IMR-90 (cell line): ENCODE measurements at regions not wholly inside any gene's neighbourhood (a gene's known extent, or its start where the extent isn't known, plus 50 kb on each side); places are given as distances from the start of the nearest gene placed in this dataset.

Experiments used
- ATAC-seq: fragments of 200-7000 bp; cut with Tn5 transposase; 2 replicates; pipeline ENCODE4 v1.9.1; 2020; ENCODE audit warnings: low read depth, mild to moderate bottlenecking, moderate library complexity
- BruUV-seq: library from RNA; stranded (reverse); fragments of 400-500 nt; replicated peaks from 2 replicates; lab custom pipeline; 2021; lab: Mats Ljungman, UMichigan
- CTCF ChIA-PET: fragments of 300-600 bp; formaldehyde crosslinking; extraction: SDS; loops from one replicate; lab custom pipeline; 2021; ENCODE audit warnings: antibody characterized with exemption; lab: Yijun Ruan, JAX
- POLR2A ChIA-PET: fragments of 300-600 bp; sonication (Branson Sonifier 250); formaldehyde crosslinking; loops from one replicate; lab custom pipeline; 2022; ENCODE audit warnings: antibody characterized with exemption; ENCODE audit not compliant: unreplicated experiment; lab: Charles Lee
- DNase-seq: peaks from one replicate; pipeline ENCODE4 v3.0.0; 2013
- H2AFZ ChIP-seq: replicated peaks from 2 replicates; pipeline ENCODE3; 2013; ENCODE audit warnings: low read length, mild to moderate bottlenecking; ENCODE audit not compliant: poor library complexity
- H2AK5ac ChIP-seq: 2 replicates; pipeline ENCODE4 v1.6.1; 2013; ENCODE audit warnings: low read depth, low read length, inconsistent platforms
- H2AK9ac ChIP-seq: replicated peaks from 2 replicates; pipeline ENCODE3; 2013; ENCODE audit warnings: mild to moderate bottlenecking, low read depth, low read length, moderate library complexity; ENCODE audit not compliant: poor library complexity
- H2BK120ac ChIP-seq: 2 replicates; pipeline ENCODE4 v1.6.1; 2013; ENCODE audit warnings: low read depth, low read length, inconsistent platforms
- H2BK15ac ChIP-seq: 3 replicates; pipeline ENCODE4 v1.6.1; 2013; ENCODE audit warnings: low read depth, low read length, inconsistent platforms
- H2BK20ac ChIP-seq: 2 replicates; pipeline ENCODE4 v1.6.1; 2013; ENCODE audit warnings: low read depth, mild to moderate bottlenecking, inconsistent platforms, low read length, moderate library complexity
- H2BK5ac ChIP-seq: 2 replicates; pipeline ENCODE4 v1.6.1; 2013; ENCODE audit warnings: mild to moderate bottlenecking, low read depth, low read length, inconsistent platforms; ENCODE audit not compliant: poor library complexity, severe bottlenecking
- H3K14ac ChIP-seq: replicated peaks from 2 replicates; pipeline ENCODE4 v1.6.1; 2013; ENCODE audit warnings: low read depth, low read length, inconsistent platforms
- H3K18ac ChIP-seq: 2 replicates; pipeline ENCODE4 v1.6.1; 2013; ENCODE audit warnings: low read depth, low read length, control low read depth
- H3K23ac ChIP-seq: 2 replicates; pipeline ENCODE4 v1.6.1; 2013; ENCODE audit warnings: low read depth, low read length, inconsistent platforms
- H3K27ac ChIP-seq: 2 replicates; pipeline ENCODE4 v1.5.1; 2013; ENCODE audit warnings: mild to moderate bottlenecking, control low read depth, low read length; ENCODE audit not compliant: insufficient read depth
- H3K27me3 ChIP-seq: 2 replicates; pipeline ENCODE4 v1.6.1; 2013; ENCODE audit warnings: low read length; ENCODE audit not compliant: control insufficient read depth, insufficient read depth
- H3K36me3 ChIP-seq: 2 replicates; pipeline ENCODE4 v1.6.1; 2013; ENCODE audit warnings: low read length, mixed read lengths; ENCODE audit not compliant: control insufficient read depth, insufficient read depth
- H3K4ac ChIP-seq: 2 replicates; pipeline ENCODE4 v1.6.1; 2013; ENCODE audit warnings: low read depth, low read length, inconsistent platforms
- H3K4me1 ChIP-seq: 2 replicates; pipeline ENCODE4 v1.6.1; 2013; ENCODE audit warnings: low read length, mixed read lengths; ENCODE audit not compliant: control insufficient read depth, insufficient read depth
- H3K4me2 ChIP-seq: 2 replicates; pipeline ENCODE4 v1.6.1; 2013; ENCODE audit warnings: low read depth, mild to moderate bottlenecking, control low read depth, low read length, moderate library complexity
- H3K4me3 ChIP-seq: 2 replicates; pipeline ENCODE4 v1.5.1; 2013; ENCODE audit warnings: low read depth, mild to moderate bottlenecking, control low read depth, low read length, moderate library complexity; ENCODE audit not compliant: insufficient read depth
- H3K56ac ChIP-seq: 2 replicates; pipeline ENCODE4 v1.6.1; 2013; ENCODE audit warnings: low read length, inconsistent platforms; ENCODE audit not compliant: insufficient read depth; ENCODE audit errors: extremely low read depth
- H3K79me1 ChIP-seq, 2 experiments: 2 replicates each; pipeline ENCODE4 v1.6.1; 2013; ENCODE audit warnings: low read length in 2 of 2, inconsistent platforms in 1 of 2, low read depth in 1 of 2
- H3K9ac ChIP-seq: 2 replicates; pipeline ENCODE4 v1.6.1; 2013; ENCODE audit warnings: low read depth, low read length, control low read depth
- H3K9me1 ChIP-seq: 2 replicates; pipeline ENCODE4 v1.6.1; 2013; ENCODE audit warnings: low read length, inconsistent platforms; ENCODE audit not compliant: insufficient read depth
- H3K9me3 ChIP-seq: 2 replicates; pipeline ENCODE4 v1.6.1; 2013; ENCODE audit warnings: low read length; ENCODE audit not compliant: control insufficient read depth, insufficient read depth
- H4K20me1 ChIP-seq: 2 replicates; pipeline ENCODE4 v1.6.1; 2013; ENCODE audit warnings: low read length, inconsistent platforms; ENCODE audit not compliant: insufficient read depth
- H4K5ac ChIP-seq: 2 replicates; pipeline ENCODE4 v1.6.1; 2013; ENCODE audit warnings: mild to moderate bottlenecking, low read depth, low read length, control low read depth
- H4K8ac ChIP-seq, 2 experiments: 2 replicates each; pipeline ENCODE4 v1.6.1; 2013; ENCODE audit warnings: low read depth in 2 of 2, low read length in 2 of 2, control low read depth in 1 of 2, inconsistent platforms in 1 of 2
- H4K91ac ChIP-seq: 2 replicates; pipeline ENCODE4 v1.6.1; 2013; ENCODE audit warnings: low read depth, low read length, inconsistent platforms; ENCODE audit not compliant: insufficient read depth
- BHLHE40 ChIP-seq: fragments of 150-350 bp; IDR thresholded peaks from 2 replicates; pipeline ENCODE4 v1.6.1; 2016; ENCODE audit warnings: mild to moderate bottlenecking, low read depth, low read length
- CEBPB ChIP-seq: IDR thresholded peaks from 2 replicates; pipeline ENCODE4 v1.6.1; 2012; ENCODE audit warnings: low read depth, low read length, improper control_type of control experiment
- CHD1 ChIP-seq: IDR thresholded peaks from 2 replicates; pipeline ENCODE4 v1.6.1; 2012; ENCODE audit warnings: low read depth, low read length, improper control_type of control experiment
- ELK1 ChIP-seq: fragments of 150-350 bp; IDR thresholded peaks from 2 replicates; pipeline ENCODE4 v1.6.1; 2016; ENCODE audit warnings: low read depth, mild to moderate bottlenecking, low read length, moderate library complexity, borderline replicate concordance
- FOS ChIP-seq: fragments of 150-350 bp; IDR thresholded peaks from 2 replicates; pipeline ENCODE4 v1.6.1; 2016; ENCODE audit warnings: low read depth, low read length
- MAFK ChIP-seq: IDR thresholded peaks from 2 replicates; pipeline ENCODE4 v1.6.1; 2012; ENCODE audit warnings: low read depth, low read length, improper control_type of control experiment
- MAZ ChIP-seq: IDR thresholded peaks from 2 replicates; pipeline ENCODE4 v1.6.1; 2012; ENCODE audit warnings: low read depth, mild to moderate bottlenecking, low read length, improper control_type of control experiment, moderate library complexity, borderline replicate concordance
- MXI1 ChIP-seq: IDR thresholded peaks from 2 replicates; pipeline ENCODE4 v1.6.1; 2012; ENCODE audit warnings: low read depth, mild to moderate bottlenecking, low read length, moderate library complexity, borderline replicate concordance
- NFE2L2 ChIP-seq: fragments of 150-350 bp; IDR thresholded peaks from 2 replicates; pipeline ENCODE4 v1.6.1; 2016; ENCODE audit warnings: low read depth, mild to moderate bottlenecking, low read length
- RAD21 ChIP-seq: IDR thresholded peaks from 2 replicates; pipeline ENCODE4 v1.6.1; 2012; ENCODE audit warnings: low read length, improper control_type of control experiment
- RCOR1 ChIP-seq: IDR thresholded peaks from 2 replicates; pipeline ENCODE4 v1.6.1; 2012; ENCODE audit warnings: mild to moderate bottlenecking, low read length, improper control_type of control experiment; ENCODE audit not compliant: insufficient replicate concordance
- RFX5 ChIP-seq: IDR thresholded peaks from 2 replicates; pipeline ENCODE4 v1.8.0; 2012; ENCODE audit warnings: low read depth, mild to moderate bottlenecking, low read length, moderate library complexity
- SMC3 ChIP-seq: fragments of 150-350 bp; IDR thresholded peaks from 2 replicates; pipeline ENCODE4 v1.6.1; 2016; ENCODE audit warnings: low read depth, mild to moderate bottlenecking, antibody characterized with exemption, low read length, moderate library complexity
- WGBS, 2 experiments: methylation state at CpG; one replicate each; pipeline versions ENCODE4 v1.1.5 to v1.1.7; 2013; ENCODE audit warnings: missing lambda C conversion rate in 2 of 2; ENCODE audit not compliant: insufficient read length in 1 of 2; ENCODE audit errors: extremely low coverage in 2 of 2; 5-methylcytosine and 5-hydroxymethylcytosine counted together
- dilution Hi-C: fragments of 300-500 bp; cut with HindIII; formaldehyde crosslinking; loops from one replicate; pipeline ENCODE4 v1.14.3; 2018; ENCODE audit warnings: low sequenced_read_pairs; ENCODE audit not compliant: unreplicated experiment
- in situ Hi-C: fragments of 300-500 bp; cut with MboI; formaldehyde crosslinking; loops from 3 replicates; pipeline ENCODE4 v1.14.3; 2019; ENCODE audit warnings: low sequenced_read_pairs, inconsistent platforms, mixed read lengths
- intact Hi-C: fragments of 100-400 bp; cut with micrococcal nuclease; formaldehyde crosslinking; loops from 2 replicates; pipeline ENCODE4 v1.10.0; 2022

GRCh38 chr18:68121308-68121707 is 593.6 kb downstream of the TMX3 start:
- Histone ChIP-seq H3K27ac (no peak overlapping the region), H3K4me2 (no peak overlapping the region)

More at GRCh38 chr18:68121308-68121707, 593.6 kb downstream of the TMX3 start:
- ATAC-seq (no peak), DNase-seq (peak; percentile 0)
- Histone ChIP-seq H2BK120ac (no peak overlapping the region), H3K23ac (no peak overlapping the region), H4K8ac (no peak overlapping the region), H3K79me1 (no peaks in the 10 kb centered on the region), H3K9ac (no peak overlapping the region), H2BK20ac (no peak overlapping the region), H4K91ac (peak overlapping the region; percentile 32; the same call in 1 of the 2 replicates), H2AFZ (peak overlapping the region; percentile 9), H4K5ac (no peak overlapping the region), H2BK5ac (no peak overlapping the region), H3K36me3 (no peaks in the 10 kb centered on the region), H3K18ac (no peak overlapping the region), H3K9me1 (no peaks in the 10 kb centered on the region), H3K9me3 (no peaks in the 10 kb centered on the region), H3K4me1 (no peaks in the 10 kb centered on the region), H3K14ac (no peak overlapping the region), H2AK9ac (no peak overlapping the region), H3K56ac (no peak overlapping the region), H3K4ac (no peak overlapping the region), H3K4me3 (no peak overlapping the region), H2BK15ac (no peak overlapping the region), H3K27me3 (no peaks in the 10 kb centered on the region), H2AK5ac (no peak overlapping the region), H4K20me1 (no peaks in the 10 kb centered on the region)
- in situ Hi-C loops (no loop called here), intact Hi-C loops (no loop called here), dilution Hi-C loops (no loop called here)
- POLR2A ChIA-PET: no interaction called here
- WGBS, 2 experiments: no CpG with 5 or more reads among the region's 5 CpGs
- TF ChIP-seq RCOR1 (no peak), FOS (no peak), CHD1 (no peak), RFX5 (no peak), NFE2L2 (no peak), BHLHE40 (no peak), ELK1 (no peak), MAZ (no peak), RAD21 (no peak), MXI1 (no peak), MAFK (no peak), SMC3 (no peak), CEBPB (no peak)
- CTCF ChIA-PET: interaction anchor here (0.6 kb wide), 1 partner anchor 50 kb away, joined by 3 read pairs; no protein-coding TSS in a partner anchor
- no TSS peak for BruUV-seq
